Bronchial epithelial cell (primary cell): ENCODE measurements at regions not wholly inside any gene's neighbourhood (a gene's known extent, or its start where the extent isn't known, plus 50 kb on each side); places are given as distances from the start of the nearest gene placed in this dataset.

Source experiments
- DNase-seq: peaks from one replicate; pipeline ENCODE4 v3.0.0-alpha.2; 2010; ENCODE audit warnings: low read depth
- FAIRE-seq: peaks from 2 replicates; lab custom pipeline; 2011; peaks lifted over from hg19 to GRCh38; lab: Jason Lieb, UNC
- H3K27me3 ChIP-seq: 2 replicates; pipeline ENCODE4 v1.5.1; 2011; ENCODE audit warnings: low read length; ENCODE audit not compliant: control insufficient read depth, insufficient read depth
- H3K36me3 ChIP-seq: 2 replicates; pipeline ENCODE4 v1.5.1; 2011; ENCODE audit warnings: low read length; ENCODE audit not compliant: control insufficient read depth, insufficient read depth
- H3K4me3 ChIP-seq: 2 replicates; pipeline ENCODE4 v1.5.1; 2011; ENCODE audit warnings: mild to moderate bottlenecking, low read depth, low read length, control low read depth
- CTCF ChIP-seq: IDR thresholded peaks from 2 replicates; pipeline ENCODE4 v1.5.1; 2011; ENCODE audit warnings: mild to moderate bottlenecking, moderate library complexity, low read length, control low read depth, inconsistent platforms; ENCODE audit not compliant: insufficient read depth, severe bottlenecking

GRCh38 chr5:9869616-9870288 is 239.6 kb upstream of the TAS2R1 start:
- no peak for FAIRE-seq
- peak; percentile 93 for DNase-seq
- H3K36me3 ChIP-seq: no peaks in the 10 kb centered on the region
- no peak overlapping the region for H3K4me3 ChIP-seq
- no peaks in the 10 kb centered on the region for H3K27me3 ChIP-seq
- no peak for TF ChIP-seq CTCF

GRCh38 chr5:9865574-9865973 is 235.4 kb upstream of the TAS2R1 start:
- TF ChIP-seq CTCF: no peak
- FAIRE-seq (no peak), DNase-seq (no peak)
- Histone ChIP-seq H3K27me3 (no peaks in the 10 kb centered on the region), H3K36me3 (no peaks in the 10 kb centered on the region), H3K4me3 (no peak overlapping the region)

GRCh38 chr5:9864791-9865190 is 234.6 kb upstream of the TAS2R1 start:
- DNase-seq: no peak
- H3K4me3 ChIP-seq: no peak overlapping the region
- TF ChIP-seq CTCF: no peak
- FAIRE-seq: no peak
- H3K36me3 ChIP-seq: no peaks in the 10 kb centered on the region
- no peaks in the 10 kb centered on the region for H3K27me3 ChIP-seq

GRCh38 chr5:9863486-9863885 is 233.3 kb upstream of the TAS2R1 start:
- H3K36me3 ChIP-seq: no peaks in the 10 kb centered on the region
- no peak overlapping the region for H3K4me3 ChIP-seq
- FAIRE-seq (no peak), DNase-seq (no peak)
- H3K27me3 ChIP-seq: no peaks in the 10 kb centered on the region
- no peak for TF ChIP-seq CTCF

- TF ChIP-seq CTCF: no peak
- Histone ChIP-seq H3K36me3 (no peaks in the 10 kb centered on the region), H3K27me3 (no peaks in the 10 kb centered on the region), H3K4me3 (no peak overlapping the region)
- FAIRE-seq (no peak), DNase-seq (no peak)
Measured at GRCh38 chr5:9861666-9862256, 231.6 kb upstream of the TAS2R1 start.
